HG03025 (cell line): ENCODE measurements at regions not wholly inside any gene's neighbourhood (a gene's known extent, or its start where the extent isn't known, plus 50 kb on each side); places are given as distances from the start of the nearest gene placed in this dataset.
"Not testable (repeated sequence)": the region's sequence is repeated elsewhere in the genome, so short reads cannot be mapped to it uniquely, and the experiment has no call there.

ENCODE experiments used
- ATAC-seq: cut with Tn5 transposase; IDR thresholded peaks from one replicate; pipeline ENCODE4 v1.9.1; 2021; ENCODE audit warnings: mild to moderate bottlenecking, moderate library complexity; ENCODE audit not compliant: unreplicated experiment, low FRiP score

GRCh38 chr6:12473494-12473893 lies 183.3 kb downstream of the EDN1 start:
- no peak for ATAC-seq

- ATAC-seq = no peak
These were observed 184.3 kb downstream of the EDN1 start for GRCh38 chr6:12474167-12475140.

DNA sequence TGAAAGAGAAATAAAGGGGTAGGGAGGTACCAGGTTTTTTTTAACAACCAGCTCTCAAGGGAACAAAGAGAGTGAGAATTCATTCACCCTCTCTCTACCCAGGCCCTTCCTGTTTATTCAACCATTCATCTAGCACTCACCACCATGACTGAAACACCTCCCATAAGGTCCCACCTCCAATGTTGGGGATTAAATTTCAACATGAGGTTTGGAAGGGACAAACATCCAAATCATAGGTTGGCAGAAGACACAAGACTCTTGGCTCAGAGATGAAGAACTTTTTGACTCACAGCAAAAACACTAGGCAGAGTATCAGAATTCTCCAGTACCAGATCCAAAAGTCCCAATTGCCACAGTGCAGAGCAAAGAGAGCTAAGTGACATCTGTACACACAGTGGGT lies 186.3 kb downstream of the EDN1 start:
- no peak for ATAC-seq

DNA sequence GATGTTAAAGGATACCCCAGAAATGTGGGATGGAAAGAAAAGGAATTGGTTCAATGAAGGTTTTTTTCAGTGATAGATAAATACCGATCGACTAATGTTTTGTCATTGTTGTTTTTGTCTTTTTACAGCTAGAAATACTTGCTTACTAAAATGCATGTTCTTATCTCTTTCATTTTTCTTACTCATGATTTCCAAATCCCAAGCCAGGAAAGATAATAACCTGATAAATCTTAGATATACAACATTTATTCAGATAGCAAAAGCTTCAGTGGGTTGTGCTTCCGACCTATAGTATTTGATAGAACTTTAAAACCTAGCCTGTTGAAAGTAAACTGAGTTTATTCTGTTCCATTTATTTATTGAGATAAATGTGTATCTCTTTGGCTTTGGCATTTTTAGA lies 187.5 kb downstream of the EDN1 start:
- ATAC-seq = no peak

DNA sequence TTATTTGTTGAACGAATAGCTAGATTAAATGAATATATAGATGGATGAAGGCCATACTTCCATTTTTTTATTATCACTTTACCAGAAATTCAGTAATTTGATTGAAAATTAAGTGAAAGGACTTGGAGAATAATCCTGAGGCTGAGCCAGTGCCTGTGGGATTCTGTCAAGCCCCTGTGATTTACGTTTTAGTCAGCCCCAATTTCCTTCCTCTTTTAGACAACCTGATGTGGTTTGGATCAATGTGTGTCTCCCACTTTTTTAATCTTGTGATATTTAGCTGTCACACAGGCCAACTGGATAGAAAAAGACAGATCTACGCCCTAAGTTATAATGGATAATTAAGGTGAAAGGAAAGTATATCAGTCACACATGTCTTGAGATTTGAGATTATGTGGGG lies 188.8 kb downstream of the EDN1 start:
- no peak for ATAC-seq

- no peak for ATAC-seq
These were observed 189.3 kb downstream of the EDN1 start for GRCh38 chr6:12479451-12479850.

DNA sequence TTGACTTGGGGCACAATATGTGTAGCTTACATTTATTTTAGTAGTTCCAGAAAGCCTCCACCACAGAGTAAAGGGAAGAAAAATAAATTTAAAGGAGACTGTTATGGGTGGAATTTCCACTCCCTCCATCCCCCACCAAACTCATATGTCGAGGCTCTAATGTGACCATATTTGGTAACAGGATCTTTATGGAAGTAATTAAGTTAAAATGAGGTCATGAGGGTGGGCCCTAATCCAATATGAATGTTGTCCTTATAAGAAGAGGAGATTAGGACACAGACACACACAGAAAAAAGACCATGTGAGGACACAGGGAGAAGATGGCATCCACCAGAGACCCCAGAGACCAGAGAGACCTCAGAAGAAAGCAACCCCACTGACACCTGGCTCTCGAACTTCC lies 189.7 kb downstream of the EDN1 start:
- no peak for ATAC-seq

- no peak for ATAC-seq
These were observed 190.2 kb downstream of the EDN1 start for GRCh38 chr6:12480379-12480778.

GRCh38 chr6:12481292-12481691 lies 191.1 kb downstream of the EDN1 start:
- no peak for ATAC-seq

GRCh38 chr6:12481850-12482249 lies 191.7 kb downstream of the EDN1 start:
- no peak for ATAC-seq

DNA sequence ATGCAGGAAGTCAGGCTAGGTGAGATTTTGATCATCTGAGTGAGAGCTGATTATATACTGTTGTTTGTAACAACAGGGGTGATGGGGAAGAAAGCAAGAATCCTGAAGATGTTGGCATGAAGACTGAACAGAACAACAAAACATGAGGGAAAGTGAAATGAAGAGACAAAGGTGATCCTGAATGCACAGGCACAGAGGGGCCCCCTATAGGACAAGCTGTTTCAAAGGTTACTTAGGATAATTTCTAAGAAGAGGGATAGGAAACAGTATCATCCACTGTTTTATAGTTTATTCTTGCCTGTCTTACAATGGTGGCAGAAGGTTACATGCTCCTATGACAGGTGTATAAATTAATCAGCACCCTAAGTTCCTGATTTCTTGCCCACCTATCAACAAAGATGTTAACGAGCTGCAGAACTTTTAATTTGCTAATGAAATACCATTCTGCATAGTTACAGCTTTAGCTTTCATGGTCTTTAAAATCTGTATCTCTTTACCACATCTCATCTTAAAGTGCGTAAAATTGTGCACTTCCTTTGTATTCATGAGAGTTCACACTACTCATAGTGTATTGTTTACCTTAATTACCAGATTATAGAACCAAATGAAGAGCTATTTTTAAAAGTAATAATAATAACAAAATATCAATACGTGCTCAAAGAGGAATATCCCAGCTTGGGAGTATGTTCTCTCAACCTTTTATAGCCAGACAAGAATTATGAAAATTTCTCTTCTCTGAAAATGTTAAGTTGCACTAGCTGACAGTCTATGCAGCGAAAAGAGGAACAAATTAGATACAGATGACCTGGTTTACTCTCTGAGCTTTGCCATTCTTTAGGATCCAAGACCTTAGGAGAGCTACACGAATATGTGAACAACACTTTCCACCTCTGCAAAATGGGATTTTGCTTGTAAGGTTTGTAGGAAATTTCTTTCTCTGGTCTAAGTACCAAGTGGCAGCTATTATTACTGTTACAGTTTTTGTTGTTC lies 192.5 kb downstream of the EDN1 start:
- no peak for ATAC-seq

DNA sequence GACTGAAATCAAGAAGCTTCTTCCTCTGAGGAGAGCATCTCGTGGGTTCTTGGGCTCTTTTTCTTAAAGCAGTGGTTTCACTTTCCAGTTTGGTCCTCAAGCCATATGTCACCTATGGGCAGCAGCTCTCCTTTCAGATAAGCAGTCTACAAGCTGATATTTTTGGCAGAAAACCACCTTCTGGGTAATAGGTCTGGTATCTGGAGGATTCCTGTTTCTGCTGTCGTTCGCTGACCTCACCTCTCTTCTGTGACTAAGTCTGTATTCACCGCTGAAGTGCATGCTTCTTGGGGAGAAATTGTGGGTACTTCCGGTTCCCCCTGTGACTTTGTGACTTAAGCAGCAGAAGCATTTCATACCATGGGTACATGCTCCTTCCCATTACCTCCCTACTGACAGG lies 193.6 kb downstream of the EDN1 start:
- peak; percentile 79 for ATAC-seq

- ATAC-seq = no peak
These were observed 194.4 kb downstream of the EDN1 start for GRCh38 chr6:12484519-12484918.

DNA sequence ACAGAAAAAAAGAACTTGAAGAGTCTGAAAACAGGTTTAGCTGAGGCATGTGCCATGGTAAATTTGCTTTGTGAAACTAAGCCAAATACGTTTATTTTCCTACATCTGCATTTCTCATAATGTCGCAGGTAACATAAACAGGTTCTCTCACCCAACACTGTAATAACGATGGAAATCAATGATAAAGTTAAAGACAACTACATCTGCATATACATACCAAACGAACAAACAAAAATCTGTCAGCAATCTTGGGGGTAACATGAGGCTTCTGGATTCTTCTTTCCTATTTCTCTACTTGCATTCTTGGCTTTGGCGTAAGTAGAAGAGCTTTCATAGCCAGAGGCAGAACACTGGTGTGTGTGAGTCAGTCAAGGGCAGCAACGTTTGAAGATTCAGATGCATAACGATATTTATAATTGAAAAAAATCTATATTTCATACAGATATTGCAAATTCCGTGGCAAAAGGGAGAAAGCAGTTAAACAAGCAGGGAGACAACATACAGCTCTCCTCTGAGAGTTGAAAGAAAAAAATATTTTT lies 195.1 kb downstream of the EDN1 start:
- ATAC-seq = no peak

GRCh38 chr6:12485837-12486236 lies 195.7 kb downstream of the EDN1 start:
- no peak for ATAC-seq

GRCh38 chr6:12490351-12490903 lies 200.3 kb downstream of the EDN1 start:
- no peak for ATAC-seq

GRCh38 chr6:12490904-12491571 lies 200.9 kb downstream of the EDN1 start:
- no peak for ATAC-seq

DNA sequence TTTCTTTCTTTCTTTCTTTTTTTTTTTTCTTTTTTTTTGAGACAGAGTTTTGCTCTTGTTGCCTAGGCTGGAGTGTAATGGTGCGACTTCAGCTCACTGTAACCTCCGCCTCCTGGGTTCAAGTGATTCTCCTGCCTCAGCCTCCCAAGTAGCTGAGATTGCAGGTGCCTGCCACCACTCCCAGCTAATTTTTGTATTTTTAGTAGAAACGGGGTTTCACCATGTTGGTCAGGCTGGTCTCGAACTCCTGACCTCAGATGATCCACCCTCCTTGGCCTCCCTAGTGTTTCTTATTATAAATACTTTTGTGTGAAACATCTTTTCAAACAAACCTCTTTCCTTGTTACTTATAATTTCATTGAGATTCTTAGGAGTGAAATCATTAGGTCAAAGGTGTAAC lies 202.8 kb downstream of the EDN1 start:
- ATAC-seq = not testable (repeated sequence)

- no peak for ATAC-seq
These were observed 203.3 kb downstream of the EDN1 start for GRCh38 chr6:12493446-12493845.

DNA sequence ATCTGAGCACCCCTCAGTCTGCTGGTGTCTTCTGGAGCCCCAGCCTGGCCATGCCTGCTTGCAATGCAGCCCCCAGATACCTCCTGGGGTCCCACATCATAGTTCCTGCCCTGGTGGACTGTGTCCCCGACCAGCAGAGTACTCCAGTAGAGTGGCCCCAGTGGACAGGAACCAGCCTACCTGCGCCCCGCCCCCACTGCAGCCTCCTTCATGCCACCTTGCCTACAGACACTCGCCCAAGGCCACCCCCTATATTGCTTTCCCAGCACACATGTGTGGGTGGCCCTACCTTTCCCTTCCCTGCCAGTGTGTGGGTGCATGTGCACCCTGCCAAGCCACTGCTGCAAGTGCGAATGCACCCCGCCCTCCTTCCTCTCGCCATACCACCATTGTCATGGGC lies 204.0 kb downstream of the EDN1 start:
- no peak for ATAC-seq
